Upper lobe of left lung (tissue), 4 donors: ENCODE measurements at regions not wholly inside any gene's neighbourhood (a gene's known extent, or its start where the extent isn't known, plus 50 kb on each side); places are given as distances from the start of the nearest gene placed in this dataset.

Source experiments
- CTCF ChIP-seq, 6 experiments: fragments of 450-650 bp in 4 of 6; fragments of 200-600 bp in 2 of 6; sonication (generic) in 2 of 6; IDR thresholded peaks; one replicate each; pipeline ENCODE4 v1.5.1; 2016 to 2019; ENCODE audit warnings: antibody characterized with exemption in 6 of 6
- POLR2A ChIP-seq, 4 donors: fragments of 450-650 bp; IDR thresholded peaks; one replicate each; pipeline ENCODE4 v1.5.1; 2016 to 2017; ENCODE audit warnings: antibody characterized with exemption in 4 of 4, mild to moderate bottlenecking in 2 of 4

GRCh38 chr10:117754770-117755658 lies 212.5 kb downstream of the EMX2 start:
- no peak for TF ChIP-seq POLR2A (IDR thresholded peaks at IDR 0.05)
- TF ChIP-seq CTCF (IDR thresholded peaks at IDR 0.05): no peak
